GM23338 (cell line): ENCODE measurements at regions not wholly inside any gene's neighbourhood (a gene's known extent, or its start where the extent isn't known, plus 50 kb on each side); places are given as distances from the start of the nearest gene placed in this dataset.
A peak's percentile ranks its signal among the peaks of the same experiment; 100 is the strongest.

Experiments
- ATAC-seq: fragments of 200-7000 bp; cut with Tn5 transposase; 3 replicates; pipeline ENCODE4 v1.9.1; 2020
- DNase-seq: peaks from one replicate; pipeline ENCODE4 v3.0.0-alpha.2; 2015; ENCODE audit warnings: low spot score
- H2AFZ ChIP-seq: fragments of 200-600 bp; sonication (generic); 2 replicates; pipeline ENCODE4 v1.8.0; 2016; ENCODE audit warnings: antibody characterized with exemption, mild to moderate bottlenecking, moderate library complexity
- H3F3A ChIP-seq: fragments of 200-600 bp; sonication (generic); replicated peaks from 2 replicates; pipeline ENCODE4 v1.8.0; 2017; ENCODE audit warnings: antibody characterized with exemption, mixed run types, low read depth
- H3K27ac ChIP-seq: fragments of 200-600 bp; sonication (generic); 2 replicates; pipeline ENCODE4 v1.6.1; 2016; ENCODE audit warnings: low read depth
- H3K27me3 ChIP-seq: fragments of 200-600 bp; sonication (generic); 2 replicates; pipeline ENCODE4 v1.8.0; 2016; ENCODE audit warnings: mild to moderate bottlenecking, mixed run types, moderate library complexity; ENCODE audit not compliant: insufficient read depth
- H3K36me3 ChIP-seq: fragments of 200-600 bp; sonication (generic); 2 replicates; pipeline ENCODE4 v1.8.0; 2016; ENCODE audit warnings: mild to moderate bottlenecking; ENCODE audit not compliant: insufficient read depth
- H3K4me1 ChIP-seq: fragments of 200-600 bp; sonication (generic); 2 replicates; pipeline ENCODE4 v1.8.0; 2016; ENCODE audit warnings: mild to moderate bottlenecking, moderate library complexity; ENCODE audit not compliant: insufficient read depth
- H3K4me2 ChIP-seq: fragments of 200-600 bp; sonication (generic); 2 replicates; pipeline ENCODE4 v1.7.1; 2017; ENCODE audit warnings: mixed run types
- H3K4me3 ChIP-seq: fragments of 200-600 bp; sonication (generic); 2 replicates; pipeline ENCODE4 v1.6.1; 2016; ENCODE audit warnings: mixed run types
- H3K79me2 ChIP-seq: fragments of 200-600 bp; sonication (generic); replicated peaks from 2 replicates; pipeline ENCODE4 v1.8.0; 2017; ENCODE audit warnings: mild to moderate bottlenecking; ENCODE audit not compliant: insufficient read depth
- H3K9me2 ChIP-seq: fragments of 200-600 bp; sonication (generic); 2 replicates; pipeline ENCODE4 v1.8.0; 2017; ENCODE audit not compliant: insufficient read depth
- H4K20me1 ChIP-seq: fragments of 200-600 bp; sonication (generic); replicated peaks from 2 replicates; pipeline ENCODE4 v1.8.0; 2017; ENCODE audit warnings: mild to moderate bottlenecking; ENCODE audit not compliant: insufficient read depth
- H3K27ac Mint-ChIP-seq: 2 replicates; pipeline ENCODE4 v1.8.0; 2020; ENCODE audit warnings: inconsistent platforms, mild to moderate bottlenecking, moderate library complexity, mixed read lengths
- H3K27me3 Mint-ChIP-seq: 3 replicates; pipeline ENCODE4 v1.8.0; 2022; ENCODE audit warnings: low read depth, mild to moderate bottlenecking, moderate library complexity, mixed read lengths, inconsistent platforms; ENCODE audit not compliant: insufficient read depth, poor library complexity
- H3K36me3 Mint-ChIP-seq: 3 replicates; pipeline ENCODE4 v1.8.0; 2021; ENCODE audit warnings: low read depth, mild to moderate bottlenecking, inconsistent platforms, moderate library complexity, mixed read lengths
- H3K4me1 Mint-ChIP-seq: 3 replicates; pipeline ENCODE4 v1.8.0; 2020; ENCODE audit warnings: mild to moderate bottlenecking, inconsistent platforms, mixed read lengths
- H3K4me3 Mint-ChIP-seq: 3 replicates; pipeline ENCODE4 v1.8.0; 2021; ENCODE audit warnings: moderate library complexity, mild to moderate bottlenecking, inconsistent platforms, mixed read lengths
- H3K9me3 Mint-ChIP-seq: 3 replicates; pipeline ENCODE4 v1.8.0; 2020; ENCODE audit warnings: moderate library complexity, mild to moderate bottlenecking, inconsistent platforms, mixed read lengths
- CREB1 ChIP-seq: fragments of 250-450 bp; sonication (Bioruptor Pico); IDR thresholded peaks from 2 replicates; pipeline ENCODE4 v1.5.0; 2020; ENCODE audit warnings: low read depth, mild to moderate bottlenecking, moderate library complexity
- CTCF ChIP-seq, 2 experiments: fragments of 200-600 bp in 1 of 2; sonication (generic) in 1 of 2; conservative IDR thresholded peaks; 2 replicates each; pipeline versions ENCODE4 v1.5.1 to v1.6.1; 2016 to 2017; ENCODE audit warnings: antibody characterized with exemption in 2 of 2, low read depth in 2 of 2, mild to moderate bottlenecking in 2 of 2, moderate library complexity in 1 of 2
- EZH2phosphoT487 ChIP-seq: fragments of 200-600 bp; sonication (generic); IDR thresholded peaks from one replicate; pipeline ENCODE4 v1.8.1; 2018; ENCODE audit warnings: antibody characterized with exemption; ENCODE audit not compliant: unreplicated experiment
- JUNB ChIP-seq: IDR thresholded peaks from one replicate; pipeline ENCODE4 v1.6.1; 2016; ENCODE audit warnings: antibody characterized with exemption; ENCODE audit not compliant: unreplicated experiment
- NANOG ChIP-seq: IDR thresholded peaks from 2 replicates; pipeline ENCODE4 v1.6.1; 2016; ENCODE audit warnings: antibody characterized with exemption, borderline replicate concordance
- STAT1 ChIP-seq: IDR thresholded peaks from one replicate; pipeline ENCODE4 v1.6.1; 2016; ENCODE audit warnings: antibody characterized with exemption; ENCODE audit not compliant: unreplicated experiment
- ZNF114 ChIP-seq: fragments of 250-450 bp; sonication (Bioruptor Pico); IDR thresholded peaks from 2 replicates; pipeline ENCODE4 v1.5.0; 2020; ENCODE audit warnings: mild to moderate bottlenecking, moderate library complexity
- ZNF462 ChIP-seq: fragments of 250-450 bp; sonication (Bioruptor Pico); IDR thresholded peaks from 2 replicates; pipeline ENCODE4 v1.5.0; 2020; ENCODE audit warnings: mild to moderate bottlenecking, moderate library complexity

- H3K4me3 ChIP-seq: no peak overlapping the region
- ATAC-seq (peak; percentile 63), DNase-seq (no peak)
- peaks cover 7% of the 10 kb centered on the region; the same call in 1 of the 2 replicates for H3K9me2 ChIP-seq
- no peak overlapping the region for H3K4me2 ChIP-seq
- no peak overlapping the region for H3K27ac ChIP-seq
- Mint-ChIP-seq H3K36me3 (peaks cover 4% of the 10 kb centered on the region; the same call in 1 of the 3 replicates), H3K4me1 (peaks cover 7% of the 10 kb centered on the region), H3K9me3 (peaks cover 9% of the 10 kb centered on the region; the same call in 2 of the 3 replicates), H3K4me3 (no peak overlapping the region), H3K27ac (no peak overlapping the region), H3K27me3 (peaks cover 11% of the 10 kb centered on the region)
- TF ChIP-seq CREB1 (no peak), ZNF114 (CRISPR knock-in tag) (no peak), NANOG (no peak), EZH2phosphoT487 (no peak), STAT1 (no peak), CTCF (conservative IDR thresholded peaks at IDR 0.05; ENCODE audit: low read depth in 2 of 2) (no peak), ZNF462 (no peak), JUNB (no peak)
- no peaks in the 10 kb centered on the region for H3K36me3 ChIP-seq
- no peaks in the 10 kb centered on the region for H3K27me3 ChIP-seq
- H4K20me1 ChIP-seq: no peaks in the 10 kb centered on the region
- H3K79me2 ChIP-seq: no peaks in the 10 kb centered on the region
- peak overlapping the region; percentile 69; the same call in 1 of the 2 replicates for H2AFZ ChIP-seq
- H3F3A ChIP-seq: no peaks in the 10 kb centered on the region
- H3K4me1 ChIP-seq: no peaks in the 10 kb centered on the region
These were observed 65.4 kb upstream of the TNS3 start for GRCh38 chr7:47647181-47647917.
